ENCODE measurements at regions not wholly inside any gene's neighbourhood (a gene's known extent, or its start where the extent isn't known, plus 50 kb on each side); places are given as distances from the start of the nearest gene placed in this dataset.

- Histone ChIP-seq H3K9me3 (ENCODE audit: control insufficient read depth, low read depth, low read length) (no peaks in the 10 kb centered on the region), H3K4me3 (ENCODE audit: control insufficient read depth in 2 of 3, extremely low read depth in 1 of 3, insufficient read depth in 2 of 3, low read depth in 1 of 3, low read length in 3 of 3) (no peak overlapping the region), H2AFZ (ENCODE audit: control insufficient read depth, low read length) (no peak overlapping the region), H3K4me1 (ENCODE audit: control insufficient read depth, extremely low read depth, insufficient read depth, low read length) (no peaks in the 10 kb centered on the region), H4K20me1 (ENCODE audit: control insufficient read depth, extremely low read depth, insufficient read depth, low read length) (no peaks in the 10 kb centered on the region), H3K9ac (ENCODE audit: control insufficient read depth, extremely low read depth, insufficient read depth, low read length) (no peak overlapping the region), H3K36me3 (ENCODE audit: control insufficient read depth in 2 of 2, extremely low read depth in 1 of 2, insufficient read depth in 2 of 2, low read length in 2 of 2) (no peaks in the 10 kb centered on the region), H3K9me1 (ENCODE audit: control insufficient read depth, extremely low read depth, insufficient read depth, low read length) (no peaks in the 10 kb centered on the region), H3K27ac (ENCODE audit: control insufficient read depth, insufficient read depth, low read length) (no peak overlapping the region), H3K79me2 (ENCODE audit: control insufficient read depth, insufficient read depth, low read length) (no peaks in the 10 kb centered on the region), H3K4me2 (ENCODE audit: control insufficient read depth, extremely low read depth, insufficient read depth, low read depth, low read length) (no peak overlapping the region), H3K27me3 (ENCODE audit: control insufficient read depth, extremely low read depth, insufficient read depth, low read length) (no peaks in the 10 kb centered on the region)
- FAIRE-seq, result no peak
- no peak for DNase-seq (ENCODE audit: low read depth, low spot score)
- dilution Hi-C loops (cut with MboI; ENCODE audit: extremely low pct_ligation_motif_present, low sequenced_read_pairs), result no loop called here
- no peak for TF ChIP-seq CTCF (optimal IDR thresholded peaks at IDR 0.05 in 1 of 3, IDR thresholded peaks at IDR 0.05 in 1 of 3, conservative IDR thresholded peaks at IDR 0.05 in 1 of 3; ENCODE audit: extremely low read depth in 1 of 3, insufficient read depth in 2 of 3, low read length in 3 of 3)
- no peak for TF ChIP-seq EZH2 (IDR thresholded peaks at IDR 0.05; ENCODE audit: low read length)
These were observed 147.2 kb upstream of the DAAM1 start for GRCh38 chr14:59041308-59041707.

GRCh38 chr14:59044707-59045106 is 143.8 kb upstream of the DAAM1 start:
- Histone ChIP-seq H4K20me1 (ENCODE audit: control insufficient read depth, extremely low read depth, insufficient read depth, low read length) (no peaks in the 10 kb centered on the region), H3K9me3 (ENCODE audit: control insufficient read depth, low read depth, low read length) (no peaks in the 10 kb centered on the region), H3K79me2 (ENCODE audit: control insufficient read depth, insufficient read depth, low read length) (no peaks in the 10 kb centered on the region), H3K4me2 (ENCODE audit: control insufficient read depth, extremely low read depth, insufficient read depth, low read depth, low read length) (no peak overlapping the region), H3K9me1 (ENCODE audit: control insufficient read depth, extremely low read depth, insufficient read depth, low read length) (no peaks in the 10 kb centered on the region), H3K4me1 (ENCODE audit: control insufficient read depth, extremely low read depth, insufficient read depth, low read length) (no peaks in the 10 kb centered on the region), H3K36me3 (ENCODE audit: control insufficient read depth in 2 of 2, extremely low read depth in 1 of 2, insufficient read depth in 2 of 2, low read length in 2 of 2) (no peaks in the 10 kb centered on the region), H3K9ac (ENCODE audit: control insufficient read depth, extremely low read depth, insufficient read depth, low read length) (no peak overlapping the region), H3K4me3 (ENCODE audit: control insufficient read depth in 2 of 3, extremely low read depth in 1 of 3, insufficient read depth in 2 of 3, low read depth in 1 of 3, low read length in 3 of 3) (no peak overlapping the region), H3K27me3 (ENCODE audit: control insufficient read depth, extremely low read depth, insufficient read depth, low read length) (peaks cover 6% of the 10 kb centered on the region), H3K27ac (ENCODE audit: control insufficient read depth, insufficient read depth, low read length) (no peak overlapping the region), H2AFZ (ENCODE audit: control insufficient read depth, low read length) (no peak overlapping the region)
- dilution Hi-C loops (cut with MboI; ENCODE audit: extremely low pct_ligation_motif_present, low sequenced_read_pairs), result no loop called here
- DNase-seq (ENCODE audit: low read depth, low spot score) (no peak), FAIRE-seq (no peak)
- TF ChIP-seq EZH2 (IDR thresholded peaks at IDR 0.05; ENCODE audit: low read length) (no peak), CTCF (optimal IDR thresholded peaks at IDR 0.05 in 1 of 3, IDR thresholded peaks at IDR 0.05 in 1 of 3, conservative IDR thresholded peaks at IDR 0.05 in 1 of 3; ENCODE audit: extremely low read depth in 1 of 3, insufficient read depth in 2 of 3, low read length in 3 of 3) (no peak)

Measured in keratinocyte (primary cell).